Stimulated activated CD8-positive, alpha-beta memory T cell treated with anti-CD3 and anti-CD28 coated beads, Interleukin-2, amount 100 ng/mL, for 1 hour (primary cell): ENCODE measurements at regions not wholly inside any gene's neighbourhood (a gene's known extent, or its start where the extent isn't known, plus 50 kb on each side); places are given as distances from the start of the nearest gene placed in this dataset.
"Not testable (repeated sequence)": the region's sequence is repeated elsewhere in the genome, so short reads cannot be mapped to it uniquely, and the experiment has no call there.

Source experiments
- DNase-seq, 2 donors: peaks; one replicate each; pipeline ENCODE4 v3.0.0-alpha.2; 2020; ENCODE audit warnings: low read depth in 2 of 2

GRCh38 chr15:62641825-62642224 lies 400.7 kb upstream of the TPM1 start:
- DNase-seq, result no peak

- DNase-seq, result no peak
These were observed 399.0 kb upstream of the TPM1 start for GRCh38 chr15:62643572-62643971.

GRCh38 chr15:62644216-62644888 lies 398.2 kb upstream of the TPM1 start:
- DNase-seq, result no peak

- DNase-seq, result no peak
These were observed 397.4 kb upstream of the TPM1 start for GRCh38 chr15:62644889-62645742.

GRCh38 chr15:62647202-62647842 lies 395.2 kb upstream of the TPM1 start:
- DNase-seq, result no peak

- DNase-seq, result no peak
These were observed 394.6 kb upstream of the TPM1 start for GRCh38 chr15:62647843-62648505.

- DNase-seq, result no peak
These were observed 393.6 kb upstream of the TPM1 start for GRCh38 chr15:62648954-62649353.

GRCh38 chr15:62649793-62650420 lies 392.6 kb upstream of the TPM1 start:
- DNase-seq, result no peak

GRCh38 chr15:62653122-62653521 lies 389.4 kb upstream of the TPM1 start:
- no peak for DNase-seq

GRCh38 chr15:62656071-62656470 lies 386.5 kb upstream of the TPM1 start:
- DNase-seq, result no peak

GRCh38 chr15:62657501-62657900 lies 385.0 kb upstream of the TPM1 start:
- DNase-seq, result not testable (repeated sequence)

GRCh38 chr15:62658498-62658897 lies 384.0 kb upstream of the TPM1 start:
- no peak for DNase-seq

GRCh38 chr15:62663547-62663946 lies 379.0 kb upstream of the TPM1 start:
- DNase-seq, result no peak

GRCh38 chr15:62665449-62665848 lies 377.1 kb upstream of the TPM1 start:
- DNase-seq, result no peak

GRCh38 chr15:62666046-62666445 lies 376.5 kb upstream of the TPM1 start:
- no peak for DNase-seq

- no peak for DNase-seq
These were observed 370.3 kb upstream of the TPM1 start for GRCh38 chr15:62672268-62672667.

GRCh38 chr15:62676891-62677290 lies 365.7 kb upstream of the TPM1 start:
- no peak for DNase-seq

- no peak for DNase-seq
These were observed 360.3 kb upstream of the TPM1 start for GRCh38 chr15:62681939-62682896.

GRCh38 chr15:62683192-62683591 lies 359.4 kb upstream of the TPM1 start:
- not testable (repeated sequence) for DNase-seq

- no peak for DNase-seq
These were observed 358.3 kb upstream of the TPM1 start for GRCh38 chr15:62684123-62684808.
